ENCODE measurements at regions not wholly inside any gene's neighbourhood (a gene's known extent, or its start where the extent isn't known, plus 50 kb on each side); places are given as distances from the start of the nearest gene placed in this dataset.

- Mint-ChIP-seq H3K4me3 (no peak overlapping the region), H3K27me3 (ENCODE audit: low read depth) (peaks cover 72% of the 10 kb centered on the region), H3K9me3 (peaks cover 13% of the 10 kb centered on the region), H3K36me3 (0 out of 2 replicates have a peak, but pooled peaks cover 3% of the 10 kb centered on the region), H3K27ac (0 out of 2 replicates have a peak overlapping the region, but pooled peaks have one; percentile 12), H3K4me1 (peaks cover 22% of the 10 kb centered on the region)
- ATAC-seq = no peak
- no peak for TF ChIP-seq ESRRA (CRISPR knock-in tag; IDR thresholded peaks at IDR 0.05; ENCODE audit: borderline replicate concordance)
- no peak for TF ChIP-seq ZNF671 (CRISPR knock-in tag; IDR thresholded peaks at IDR 0.05)
- no peak for TF ChIP-seq SMAD4 (CRISPR knock-in tag; IDR thresholded peaks at IDR 0.05)
- TF ChIP-seq E2F5 (CRISPR knock-in tag; IDR thresholded peaks at IDR 0.05) = no peak
- TF ChIP-seq CBFB (CRISPR knock-in tag; IDR thresholded peaks at IDR 0.05; ENCODE audit: low read depth) = no peak
- TF ChIP-seq FOXP1 (CRISPR knock-in tag; IDR thresholded peaks at IDR 0.05; ENCODE audit: borderline replicate concordance) = no peak
- no peak for TF ChIP-seq ERG (CRISPR knock-in tag; IDR thresholded peaks at IDR 0.05)
- no peak for TF ChIP-seq RORB (CRISPR knock-in tag; IDR thresholded peaks at IDR 0.05)
- no peak for DNase-seq (ENCODE audit: low spot score)
- POLR2A ChIA-PET = interaction anchor here (0.6 to 1.2 kb wide), 2 partner anchors 361 to 521 kb away, joined by 3 read pairs; no protein-coding TSS in a partner anchor
- CTCF ChIA-PET = interaction anchor here (0.8 to 2.1 kb wide), 3 partner anchors 66 to 309 kb away, joined by 3 to 7 read pairs (median 4); no protein-coding TSS in a partner anchor
Measured at GRCh38 chr2:121004950-121005349, 269.3 kb downstream of the GLI2 start.

- POLR2A ChIA-PET = interaction anchor here (0.6 to 1.2 kb wide), 2 partner anchors 362 to 521 kb away, joined by 3 read pairs; no protein-coding TSS in a partner anchor
- DNase-seq (ENCODE audit: low spot score) = no peak
- Mint-ChIP-seq H3K36me3 (0 out of 2 replicates have a peak, but pooled peaks cover 3% of the 10 kb centered on the region), H3K9me3 (peaks cover 13% of the 10 kb centered on the region), H3K4me3 (no peak overlapping the region), H3K4me1 (peaks cover 22% of the 10 kb centered on the region), H3K27ac (no peak overlapping the region), H3K27me3 (ENCODE audit: low read depth) (peaks cover 68% of the 10 kb centered on the region)
- no peak for ATAC-seq
- TF ChIP-seq USF1 (CRISPR knock-in tag; IDR thresholded peaks at IDR 0.05) (no peak), PRDM15 (CRISPR knock-in tag; IDR thresholded peaks at IDR 0.05) (peak; percentile 82)
- CTCF ChIA-PET = interaction anchor here (0.8 to 2.1 kb wide), 3 partner anchors 65 to 310 kb away, joined by 3 to 7 read pairs (median 4); no protein-coding TSS in a partner anchor
Measured at GRCh38 chr2:121005453-121005852, 269.8 kb downstream of the GLI2 start.

GRCh38 chr2:121006743-121007489, 271.2 kb downstream of the GLI2 start:
- POLR2A ChIA-PET = no interaction called here
- CTCF ChIA-PET = interaction anchor here (2.1 kb wide), 1 partner anchor 73 kb away, joined by 7 read pairs; no protein-coding TSS in a partner anchor
- Mint-ChIP-seq H3K27ac (no peak overlapping the region), H3K9me3 (peaks cover 13% of the 10 kb centered on the region), H3K27me3 (ENCODE audit: low read depth) (peaks cover 55% of the 10 kb centered on the region), H3K4me1 (peaks cover 17% of the 10 kb centered on the region), H3K36me3 (0 out of 2 replicates have a peak, but pooled peaks cover 3% of the 10 kb centered on the region), H3K4me3 (no peak overlapping the region)
- DNase-seq (ENCODE audit: low spot score) = no peak
- ATAC-seq = no peak
- TF ChIP-seq SP1 (CRISPR knock-in tag; conservative IDR thresholded peaks at IDR 0.05) (no peak), ZNF138 (CRISPR knock-in tag; conservative IDR thresholded peaks at IDR 0.05) (no peak), AFF4 (CRISPR knock-in tag; IDR thresholded peaks at IDR 0.05; ENCODE audit: borderline replicate concordance) (no peak), ESRRA (CRISPR knock-in tag; IDR thresholded peaks at IDR 0.05; ENCODE audit: borderline replicate concordance) (no peak), ZNF532 (CRISPR knock-in tag; IDR thresholded peaks at IDR 0.05; ENCODE audit: borderline replicate concordance) (no peak), JAZF1 (CRISPR knock-in tag; IDR thresholded peaks at IDR 0.05) (no peak)
